ENCODE measurements at regions not wholly inside any gene's neighbourhood (a gene's known extent, or its start where the extent isn't known, plus 50 kb on each side); places are given as distances from the start of the nearest gene placed in this dataset.

DNA sequence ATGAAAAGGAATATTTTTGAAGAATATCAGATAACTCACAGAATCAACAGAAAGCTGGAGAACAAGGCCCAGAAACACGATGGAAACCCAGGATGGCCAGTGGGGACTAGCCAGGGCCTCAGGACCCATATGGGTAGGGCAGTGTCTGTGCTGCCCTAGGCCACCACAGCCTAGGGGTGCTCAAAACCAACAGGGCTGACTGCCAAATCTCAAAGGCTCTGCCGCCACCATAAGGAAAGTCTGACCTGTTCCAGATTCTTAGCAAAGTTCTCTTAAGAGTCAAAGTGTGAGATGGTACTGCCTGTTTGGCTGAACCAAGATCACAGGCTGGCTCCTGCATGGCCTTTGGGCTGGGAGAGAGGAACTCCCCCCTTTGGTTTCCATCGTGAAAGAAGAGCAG is 164.7 kb upstream of the CTTNBP2NL start:
- Mint-ChIP-seq H3K27me3 (peaks cover 13% of the 10 kb centered on the region), H3K9me3 (ENCODE audit: low read depth) (peaks cover 6% of the 10 kb centered on the region), H3K27ac (no peak overlapping the region), H3K4me3 (ENCODE audit: low read depth) (no peak overlapping the region), H3K4me1 (ENCODE audit: low read depth) (peaks cover 2% of the 10 kb centered on the region), H3K36me3 (ENCODE audit: insufficient read depth) (no peaks in the 10 kb centered on the region)
- TF ChIP-seq, protein P1, sequence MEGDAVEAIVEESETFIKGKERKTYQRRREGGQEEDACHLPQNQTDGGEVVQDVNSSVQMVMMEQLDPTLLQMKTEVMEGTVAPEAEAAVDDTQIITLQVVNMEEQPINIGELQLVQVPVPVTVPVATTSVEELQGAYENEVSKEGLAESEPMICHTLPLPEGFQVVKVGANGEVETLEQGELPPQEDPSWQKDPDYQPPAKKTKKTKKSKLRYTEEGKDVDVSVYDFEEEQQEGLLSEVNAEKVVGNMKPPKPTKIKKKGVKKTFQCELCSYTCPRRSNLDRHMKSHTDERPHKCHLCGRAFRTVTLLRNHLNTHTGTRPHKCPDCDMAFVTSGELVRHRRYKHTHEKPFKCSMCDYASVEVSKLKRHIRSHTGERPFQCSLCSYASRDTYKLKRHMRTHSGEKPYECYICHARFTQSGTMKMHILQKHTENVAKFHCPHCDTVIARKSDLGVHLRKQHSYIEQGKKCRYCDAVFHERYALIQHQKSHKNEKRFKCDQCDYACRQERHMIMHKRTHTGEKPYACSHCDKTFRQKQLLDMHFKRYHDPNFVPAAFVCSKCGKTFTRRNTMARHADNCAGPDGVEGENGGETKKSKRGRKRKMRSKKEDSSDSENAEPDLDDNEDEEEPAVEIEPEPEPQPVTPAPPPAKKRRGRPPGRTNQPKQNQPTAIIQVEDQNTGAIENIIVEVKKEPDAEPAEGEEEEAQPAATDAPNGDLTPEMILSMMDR (IDR thresholded peaks at IDR 0.05; ENCODE audit: unreplicated experiment): no peak
- DNase-seq (ENCODE audit: low spot score, unreplicated experiment): no peak

DNA sequence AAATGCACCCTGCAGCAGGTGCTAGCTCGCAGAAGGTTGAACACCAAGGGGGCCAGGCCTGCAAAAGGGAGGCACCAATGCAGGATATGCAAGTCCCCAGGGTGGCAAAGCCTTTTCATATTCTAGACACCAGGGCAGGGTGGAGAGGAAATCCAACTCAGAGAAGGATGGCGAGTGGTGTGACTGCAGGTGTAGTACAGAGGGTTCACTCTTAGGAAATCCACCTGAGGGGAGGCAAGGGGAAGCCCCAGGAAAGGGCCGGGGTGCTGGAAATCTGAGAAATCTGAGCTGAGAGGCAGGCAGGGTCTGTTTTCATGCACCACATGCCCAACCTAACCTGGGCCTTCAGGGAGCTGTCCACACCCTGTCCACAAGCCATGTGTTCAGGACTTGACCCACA is 163.2 kb upstream of the CTTNBP2NL start:
- TF ChIP-seq, protein P1 (IDR thresholded peaks at IDR 0.05; ENCODE audit: unreplicated experiment): no peak

DNA sequence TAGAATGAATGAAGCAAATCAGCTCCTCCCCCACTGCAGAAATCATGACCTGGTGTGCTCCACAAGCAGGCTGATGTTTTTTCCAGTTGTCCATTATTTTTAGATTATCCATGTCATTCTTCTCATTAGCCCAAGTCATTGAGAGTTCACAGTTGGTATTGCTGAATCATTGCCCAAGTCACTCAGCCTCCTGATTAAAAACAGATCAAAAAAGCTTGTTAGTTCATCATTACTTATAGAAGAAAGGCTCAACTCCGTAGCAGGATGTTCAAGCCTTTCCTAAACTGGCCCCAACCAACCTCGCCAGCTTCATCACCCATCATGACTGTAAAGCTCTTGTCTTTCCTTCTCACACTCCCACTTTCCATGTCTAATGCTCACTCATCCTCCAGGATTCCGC is 161.3 kb upstream of the CTTNBP2NL start:
- H3K27ac Mint-ChIP-seq: no peak overlapping the region
- H3K27me3 Mint-ChIP-seq: peaks cover 17% of the 10 kb centered on the region
- DNase-seq (ENCODE audit: low spot score, unreplicated experiment): no peak
- H3K4me3 Mint-ChIP-seq (ENCODE audit: low read depth): no peak overlapping the region
- H3K4me1 Mint-ChIP-seq (ENCODE audit: low read depth): no peaks in the 10 kb centered on the region
- TF ChIP-seq, protein P1 (IDR thresholded peaks at IDR 0.05; ENCODE audit: unreplicated experiment): no peak
- H3K36me3 Mint-ChIP-seq (ENCODE audit: insufficient read depth): no peaks in the 10 kb centered on the region
- H3K9me3 Mint-ChIP-seq (ENCODE audit: low read depth): no peaks in the 10 kb centered on the region

More for the DNA sequence above, 163.2 kb upstream of the CTTNBP2NL start:
- H3K4me1 Mint-ChIP-seq (ENCODE audit: low read depth): peaks cover 2% of the 10 kb centered on the region
- peaks cover 6% of the 10 kb centered on the region for H3K9me3 Mint-ChIP-seq (ENCODE audit: low read depth)
- H3K27me3 Mint-ChIP-seq: peaks cover 13% of the 10 kb centered on the region
- DNase-seq (ENCODE audit: low spot score, unreplicated experiment): no peak
- no peak overlapping the region for H3K27ac Mint-ChIP-seq
- H3K4me3 Mint-ChIP-seq (ENCODE audit: low read depth): no peak overlapping the region
- H3K36me3 Mint-ChIP-seq (ENCODE audit: insufficient read depth): no peaks in the 10 kb centered on the region

DNA sequence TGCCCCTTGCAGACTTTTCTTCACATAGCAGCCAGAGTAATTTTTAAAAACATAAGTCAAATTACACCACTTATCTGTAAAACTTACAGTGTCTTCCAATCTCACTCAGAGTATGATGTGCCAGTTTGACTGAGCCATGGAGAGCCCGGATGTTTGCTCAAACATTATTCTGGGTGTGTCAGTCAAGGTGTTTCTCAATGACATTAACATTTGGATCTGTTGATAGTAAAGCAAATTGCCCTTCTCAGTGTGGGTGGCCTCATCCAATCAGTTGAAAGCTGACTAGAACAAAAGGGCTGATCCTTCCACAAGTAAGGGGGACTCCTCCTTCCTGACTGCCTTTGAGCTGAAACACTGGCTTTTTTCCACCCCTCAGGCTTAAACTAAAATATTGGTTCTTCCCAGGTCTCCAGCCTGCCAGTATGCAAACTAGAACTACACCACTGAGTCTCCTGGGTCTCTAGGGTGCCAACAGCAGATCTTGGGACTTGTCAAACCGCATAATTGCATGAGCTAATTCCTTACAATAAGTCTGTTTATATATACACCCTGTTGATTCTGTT is 157.9 kb upstream of the CTTNBP2NL start:
- Mint-ChIP-seq H3K36me3 (ENCODE audit: insufficient read depth) (no peaks in the 10 kb centered on the region), H3K9me3 (ENCODE audit: low read depth) (no peaks in the 10 kb centered on the region), H3K27ac (no peak overlapping the region), H3K4me3 (ENCODE audit: low read depth) (no peak overlapping the region), H3K27me3 (peaks cover 26% of the 10 kb centered on the region), H3K4me1 (ENCODE audit: low read depth) (no peaks in the 10 kb centered on the region)
- no peak for DNase-seq (ENCODE audit: low spot score, unreplicated experiment)
- TF ChIP-seq, protein P1 (IDR thresholded peaks at IDR 0.05; ENCODE audit: unreplicated experiment): no peak

DNA sequence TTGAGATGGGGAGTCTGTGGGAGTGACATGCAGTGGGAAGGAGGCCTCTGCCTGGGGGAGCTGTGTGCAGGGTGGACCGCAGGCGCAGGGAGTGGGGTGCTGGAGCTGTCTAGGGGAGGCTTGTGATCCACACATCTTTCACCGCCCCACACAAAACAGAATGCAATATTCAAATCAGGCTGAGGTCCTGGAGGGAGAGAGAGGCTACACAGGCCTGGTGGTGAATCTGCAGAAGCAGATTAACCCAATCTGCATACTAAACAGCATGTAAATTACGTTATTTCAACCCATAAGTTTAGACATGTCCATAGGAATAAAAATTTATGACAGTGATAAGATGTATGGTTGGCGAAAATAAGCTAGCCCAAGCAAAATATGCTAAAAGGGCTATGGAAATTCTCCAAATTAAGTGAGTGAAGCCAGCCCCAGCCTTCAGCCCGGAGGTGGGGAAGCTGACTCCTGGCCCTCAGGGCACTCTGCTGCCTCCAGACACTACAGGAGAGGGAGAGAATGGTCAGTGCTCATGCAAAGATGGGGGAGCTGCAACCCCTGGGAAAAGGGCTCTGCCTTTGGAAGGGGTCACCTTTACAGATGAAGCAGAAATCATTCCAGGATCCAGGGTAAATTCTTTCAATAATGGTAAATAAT is 156.2 kb upstream of the CTTNBP2NL start:
- TF ChIP-seq, protein P1 (IDR thresholded peaks at IDR 0.05; ENCODE audit: unreplicated experiment): no peak
- H3K27ac Mint-ChIP-seq: no peak overlapping the region
- H3K4me3 Mint-ChIP-seq (ENCODE audit: low read depth): no peak overlapping the region
- H3K27me3 Mint-ChIP-seq: peaks cover 24% of the 10 kb centered on the region
- no peaks in the 10 kb centered on the region for H3K9me3 Mint-ChIP-seq (ENCODE audit: low read depth)
- H3K36me3 Mint-ChIP-seq (ENCODE audit: insufficient read depth): no peaks in the 10 kb centered on the region
- DNase-seq (ENCODE audit: low spot score, unreplicated experiment): no peak
- no peaks in the 10 kb centered on the region for H3K4me1 Mint-ChIP-seq (ENCODE audit: low read depth)
